Stimulated activated naive CD8-positive, alpha-beta T cell treated with anti-CD3 and anti-CD28 coated beads, Interleukin-15, amount 100 ng/mL, for 72 hours (primary cell): ENCODE measurements at regions not wholly inside any gene's neighbourhood (a gene's known extent, or its start where the extent isn't known, plus 50 kb on each side); places are given as distances from the start of the nearest gene placed in this dataset.

Experiments
- ATAC-seq: fragments of 150-1000 bp; cut with Tn5 transposase; 2 replicates; pipeline ENCODE4 v1.10.0; 2021; ENCODE audit warnings: mild to moderate bottlenecking, moderate library complexity
- DNase-seq, 2 donors: peaks; one replicate each; pipeline ENCODE4 v3.0.0; 2021 to 2022
- H3K27ac Mint-ChIP-seq, 2 donors: one replicate each; pipeline ENCODE4 v1.8.0; 2022; ENCODE audit warnings: mild to moderate bottlenecking in 2 of 2, mixed read lengths in 2 of 2, moderate library complexity in 2 of 2
- H3K27me3 Mint-ChIP-seq: one replicate; pipeline ENCODE4 v1.8.0; 2022; ENCODE audit warnings: mixed read lengths
- H3K4me1 Mint-ChIP-seq: one replicate; pipeline ENCODE4 v1.8.0; 2022; ENCODE audit warnings: mild to moderate bottlenecking, mixed read lengths
- H3K4me3 Mint-ChIP-seq, 2 donors: one replicate each; pipeline ENCODE4 v1.8.0; 2022; ENCODE audit warnings: mild to moderate bottlenecking in 2 of 2, mixed read lengths in 2 of 2, moderate library complexity in 1 of 2
- H3K9me3 Mint-ChIP-seq, 2 donors: one replicate each; pipeline ENCODE4 v1.8.0; 2022; ENCODE audit warnings: mixed read lengths in 2 of 2

DNA sequence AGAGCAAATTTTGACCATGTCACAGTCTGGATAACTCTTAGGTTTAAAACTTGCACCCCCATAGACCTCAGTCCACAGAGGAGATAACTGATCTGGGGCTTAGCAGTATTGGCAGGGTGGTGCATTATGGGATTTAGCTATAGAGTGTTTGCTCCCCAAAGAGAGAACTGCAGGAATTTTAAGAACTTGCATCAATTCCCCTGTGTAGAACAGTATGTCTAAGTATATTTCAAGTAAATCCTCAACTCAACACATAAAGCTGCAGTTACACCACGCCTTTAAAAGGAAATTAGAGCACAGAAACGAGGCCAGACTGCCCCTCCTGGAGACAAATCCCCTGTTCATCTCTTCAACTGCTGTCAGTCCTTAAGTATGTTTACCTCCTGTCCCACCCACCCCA is 144.9 kb downstream of the TRMT11 start:
- Mint-ChIP-seq H3K27ac (no peak overlapping the region), H3K27me3 (no peaks in the 10 kb centered on the region), H3K4me3 (no peak overlapping the region), H3K9me3 (peaks cover 10 to 18% of the 10 kb centered on the region in 2 donors), H3K4me1 (no peaks in the 10 kb centered on the region)
- ATAC-seq, result no peak
- DNase-seq, result no peak

DNA sequence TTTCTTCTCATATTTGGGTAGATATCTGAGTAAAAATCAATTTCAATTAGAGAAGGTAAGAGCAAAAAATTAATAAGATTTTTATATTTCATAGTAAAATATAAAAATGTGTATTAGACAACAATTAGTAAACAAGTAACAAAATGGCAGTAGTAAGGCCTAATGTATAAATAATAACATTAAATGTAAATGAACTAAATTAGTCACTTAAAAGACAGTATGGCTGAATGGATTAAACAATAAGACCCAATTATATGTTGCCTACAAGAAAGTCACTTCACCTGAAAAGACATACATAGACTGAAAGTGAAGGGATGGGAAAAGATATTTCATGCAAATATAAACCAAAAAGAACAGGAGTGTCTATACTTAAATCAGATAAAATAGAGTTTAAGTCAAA is 147.6 kb downstream of the TRMT11 start:
- Mint-ChIP-seq H3K4me1 (no peaks in the 10 kb centered on the region), H3K4me3 (no peak overlapping the region), H3K27me3 (no peaks in the 10 kb centered on the region), H3K27ac (no peak overlapping the region), H3K9me3 (peaks cover 18 to 19% of the 10 kb centered on the region in 2 donors)
- DNase-seq (no peak), ATAC-seq (no peak)

DNA sequence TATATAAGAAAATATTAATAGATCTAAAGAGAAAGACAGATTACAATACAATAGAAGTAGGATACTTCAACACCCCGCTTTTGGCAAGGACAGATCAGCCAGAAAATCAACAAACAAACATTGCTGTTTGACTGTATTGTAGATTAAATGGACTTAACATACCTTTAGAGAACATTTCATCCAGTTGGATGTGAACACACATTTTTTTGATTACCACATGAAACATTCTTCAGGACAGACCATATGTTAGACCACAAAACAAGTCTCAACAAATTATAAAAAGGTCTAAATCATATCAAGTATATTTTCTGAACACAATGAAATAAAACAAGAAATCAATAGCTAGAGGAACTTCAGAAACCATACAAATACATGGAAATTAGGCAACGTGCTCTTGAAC is 148.2 kb downstream of the TRMT11 start:
- Mint-ChIP-seq H3K4me1 (no peaks in the 10 kb centered on the region), H3K27ac (no peak overlapping the region), H3K27me3 (no peaks in the 10 kb centered on the region), H3K9me3 (peaks cover 18 to 19% of the 10 kb centered on the region in 2 donors), H3K4me3 (no peak overlapping the region)
- ATAC-seq, result no peak
- no peak for DNase-seq

DNA sequence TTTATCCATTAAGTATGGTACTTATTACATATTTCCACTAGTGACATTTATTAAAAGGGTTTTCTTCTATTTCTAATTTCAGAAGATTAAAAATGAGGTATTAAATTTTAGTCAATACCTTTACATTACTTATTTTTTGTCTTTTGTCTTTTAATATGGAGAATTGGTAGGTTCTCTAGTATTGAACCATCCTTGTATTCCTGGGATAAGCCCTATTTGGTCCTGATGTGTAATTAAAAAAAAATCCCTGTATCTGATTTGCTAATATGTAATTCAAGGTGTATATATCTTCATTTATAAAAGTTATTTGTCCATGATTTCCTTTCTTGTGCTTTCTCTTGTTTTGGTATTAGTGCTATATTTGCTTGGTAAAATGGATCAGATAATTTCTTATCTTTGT is 153.7 kb downstream of the TRMT11 start:
- H3K4me3 Mint-ChIP-seq, result no peak overlapping the region
- no peak overlapping the region for H3K27ac Mint-ChIP-seq
- no peak for DNase-seq
- H3K9me3 Mint-ChIP-seq, result peaks cover 9% of the 10 kb centered on the region in 2 donors
- H3K27me3 Mint-ChIP-seq, result no peaks in the 10 kb centered on the region
- H3K4me1 Mint-ChIP-seq, result no peaks in the 10 kb centered on the region
- no peak for ATAC-seq

DNA sequence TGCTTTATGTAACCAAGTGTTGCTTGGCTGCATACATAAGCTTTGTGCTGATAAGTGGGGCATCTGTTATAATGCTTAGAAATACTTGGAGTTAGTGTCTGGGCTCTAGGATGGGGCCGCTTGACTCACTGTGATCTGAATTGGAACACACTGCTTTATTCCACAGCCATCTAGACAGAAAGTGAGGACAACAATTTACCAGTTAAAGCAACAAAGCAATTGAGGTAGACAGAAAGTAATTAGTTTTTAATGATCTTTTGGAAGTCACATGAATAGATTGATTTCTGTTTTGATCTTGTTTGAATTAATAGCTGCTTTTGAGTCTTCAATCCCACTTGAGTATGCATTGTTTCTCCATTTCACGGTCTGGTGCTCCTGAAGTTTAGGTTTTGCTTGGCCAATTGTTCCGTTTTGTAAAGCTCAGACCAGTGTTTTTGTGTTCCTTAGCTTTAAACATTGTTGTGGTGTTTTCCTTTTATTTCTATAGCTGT is 157.5 kb downstream of the TRMT11 start:
- Mint-ChIP-seq H3K4me3 (no peak overlapping the region), H3K27ac (no peak overlapping the region), H3K4me1 (no peaks in the 10 kb centered on the region), H3K27me3 (no peaks in the 10 kb centered on the region), H3K9me3 (no peaks in the 10 kb centered on the region)
- ATAC-seq (no peak), DNase-seq (no peak)

DNA sequence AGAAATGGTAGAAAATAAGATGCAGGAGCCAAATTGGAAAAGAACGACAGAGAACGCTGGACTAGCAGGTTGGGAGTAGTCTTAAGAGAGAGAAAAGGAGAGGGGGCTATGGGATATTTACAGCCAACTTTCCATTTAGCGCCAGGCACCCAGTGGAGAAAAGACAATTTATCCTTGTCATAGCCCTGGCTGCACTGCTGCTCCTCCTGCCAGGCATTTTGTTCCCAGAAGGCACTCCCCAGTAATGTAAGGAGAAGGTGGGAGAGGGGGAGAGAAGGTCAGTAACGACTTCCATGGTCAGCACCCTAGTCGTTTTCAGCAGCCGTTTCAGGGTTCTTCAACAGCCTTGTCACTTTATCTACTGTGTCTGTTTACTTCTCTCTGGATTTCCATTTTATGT is 159.0 kb downstream of the TRMT11 start:
- ATAC-seq, result no peak
- H3K27ac Mint-ChIP-seq, result no peak overlapping the region

DNA sequence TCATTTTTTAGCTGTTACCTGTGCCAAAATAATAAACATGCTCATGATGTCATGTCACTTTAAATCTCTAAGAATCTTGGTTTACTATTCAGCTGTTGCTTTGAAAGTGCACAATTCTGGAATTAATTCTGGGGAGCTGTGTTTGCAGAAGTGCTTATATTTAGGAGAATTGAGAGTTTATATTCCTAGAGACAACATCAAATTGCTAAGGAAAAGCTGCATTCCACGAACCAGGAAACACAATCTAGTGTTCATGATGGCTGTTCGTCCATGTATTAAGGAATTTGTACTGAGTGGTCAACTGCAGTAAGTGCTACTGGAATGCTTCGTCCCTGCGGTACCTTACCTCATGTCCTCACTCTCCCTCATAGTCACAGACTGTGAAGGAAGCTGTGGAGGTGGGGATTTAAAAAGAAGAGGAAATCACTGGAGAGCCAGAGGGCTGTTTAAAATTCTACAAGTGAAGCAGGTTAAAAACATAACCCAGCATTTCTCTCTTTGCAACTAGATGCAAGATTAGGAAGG is 161.0 kb downstream of the TRMT11 start:
- no peak overlapping the region for H3K4me3 Mint-ChIP-seq
- H3K27me3 Mint-ChIP-seq, result no peaks in the 10 kb centered on the region
- ATAC-seq (no peak), DNase-seq (no peak)
- H3K4me1 Mint-ChIP-seq, result no peaks in the 10 kb centered on the region
- no peak overlapping the region for H3K27ac Mint-ChIP-seq
- no peaks in the 10 kb centered on the region for H3K9me3 Mint-ChIP-seq

More for the DNA sequence above, 159.0 kb downstream of the TRMT11 start:
- DNase-seq, result no peak
- H3K4me3 Mint-ChIP-seq, result no peak overlapping the region
- no peaks in the 10 kb centered on the region for H3K9me3 Mint-ChIP-seq
- H3K4me1 Mint-ChIP-seq, result no peaks in the 10 kb centered on the region
- H3K27me3 Mint-ChIP-seq, result no peaks in the 10 kb centered on the region

DNA sequence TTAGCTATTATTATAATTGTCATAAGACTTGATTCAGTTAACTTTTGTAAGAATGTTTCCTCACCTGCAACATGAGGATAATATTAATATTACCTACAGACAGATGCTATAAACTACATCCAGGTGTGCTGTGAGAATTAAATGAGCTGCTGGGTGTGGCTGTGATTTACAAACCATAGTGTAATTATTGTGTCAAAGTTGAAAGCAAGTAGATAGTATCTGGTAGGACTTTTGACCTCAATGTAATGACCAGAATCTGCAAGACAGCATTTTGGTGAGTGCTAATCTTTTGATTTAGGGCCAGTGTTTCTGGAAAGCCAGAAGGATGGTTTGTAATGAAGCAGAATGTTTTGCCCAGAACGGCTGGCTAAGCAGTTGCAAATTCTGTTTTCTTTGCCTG is 162.5 kb downstream of the TRMT11 start:
- Mint-ChIP-seq H3K9me3 (no peaks in the 10 kb centered on the region), H3K27me3 (no peaks in the 10 kb centered on the region), H3K4me1 (no peaks in the 10 kb centered on the region)

DNA sequence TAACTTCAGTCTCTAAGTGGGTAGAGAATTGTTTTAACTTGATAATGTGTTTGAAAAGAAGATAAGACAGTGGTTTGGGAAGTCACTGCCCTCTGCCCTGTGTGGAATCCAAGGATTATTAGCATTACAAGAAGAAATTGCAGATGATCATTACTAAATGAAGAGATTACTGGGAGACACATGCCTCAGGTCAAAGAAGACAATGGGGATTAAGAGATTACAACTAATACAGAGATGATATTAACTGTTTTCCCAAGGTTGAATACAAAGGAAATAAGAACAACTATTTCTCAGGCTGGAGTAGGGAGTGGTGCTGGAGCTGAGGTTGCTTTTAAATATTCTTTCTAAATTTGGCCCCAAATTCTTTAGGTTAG is 166.0 kb downstream of the TRMT11 start:
- Mint-ChIP-seq H3K4me3 (no peak overlapping the region), H3K4me1 (peaks cover 7% of the 10 kb centered on the region), H3K9me3 (no peaks in the 10 kb centered on the region), H3K27ac (no peak overlapping the region), H3K27me3 (no peaks in the 10 kb centered on the region)
- no peak for ATAC-seq
- no peak for DNase-seq

More for the DNA sequence above, 162.5 kb downstream of the TRMT11 start:
- no peak for ATAC-seq
- H3K4me3 Mint-ChIP-seq, result no peak overlapping the region
- H3K27ac Mint-ChIP-seq, result no peak overlapping the region
- DNase-seq, result no peak

DNA sequence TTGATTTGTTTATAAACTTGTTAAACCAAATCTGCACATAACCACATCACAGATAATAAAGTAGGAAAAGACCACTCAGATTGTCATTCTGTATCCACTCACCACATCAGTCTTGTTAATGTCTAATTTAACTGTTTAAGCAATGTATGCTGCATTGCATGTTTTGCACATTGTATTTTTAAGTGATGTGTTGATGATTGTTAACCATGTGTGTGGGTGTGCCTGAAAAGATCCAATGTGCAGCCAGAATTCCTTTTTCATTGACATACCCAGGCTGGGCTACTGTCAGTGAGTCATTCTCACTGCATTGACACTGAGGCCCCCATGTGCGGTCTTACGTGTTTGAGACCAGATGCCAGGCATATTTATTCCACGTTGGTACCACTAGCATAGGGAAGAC is 167.3 kb downstream of the TRMT11 start:
- peaks cover 7% of the 10 kb centered on the region for H3K4me1 Mint-ChIP-seq
- DNase-seq (no peak), ATAC-seq (no peak)
- H3K4me3 Mint-ChIP-seq, result no peak overlapping the region
- no peaks in the 10 kb centered on the region for H3K9me3 Mint-ChIP-seq
- no peak overlapping the region for H3K27ac Mint-ChIP-seq
- H3K27me3 Mint-ChIP-seq, result no peaks in the 10 kb centered on the region

DNA sequence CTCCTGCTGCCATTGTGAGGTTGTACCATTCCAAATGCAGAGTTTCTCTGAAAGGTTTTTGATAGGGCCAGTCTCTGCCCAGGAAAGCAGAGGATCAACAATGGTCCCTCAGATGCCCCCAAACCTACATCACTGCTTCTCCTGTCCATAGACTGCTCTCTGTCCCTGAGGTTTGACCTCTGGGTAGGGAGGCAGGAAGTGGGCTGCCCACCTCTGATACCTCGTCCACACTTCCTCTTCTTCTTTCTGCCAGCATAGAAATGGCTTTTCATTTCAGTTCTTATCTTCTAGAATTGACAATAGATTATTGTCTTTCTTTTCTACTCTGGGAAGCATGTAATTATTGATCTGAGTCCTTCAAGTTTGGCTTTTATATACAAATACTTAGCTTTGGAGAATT is 170.6 kb downstream of the TRMT11 start:
- H3K27me3 Mint-ChIP-seq, result no peaks in the 10 kb centered on the region
- no peak overlapping the region for H3K4me3 Mint-ChIP-seq
- DNase-seq (no peak), ATAC-seq (peak; percentile 39)
- peaks cover 7% of the 10 kb centered on the region for H3K4me1 Mint-ChIP-seq
- H3K27ac Mint-ChIP-seq, result no peak overlapping the region
- no peaks in the 10 kb centered on the region for H3K9me3 Mint-ChIP-seq

DNA sequence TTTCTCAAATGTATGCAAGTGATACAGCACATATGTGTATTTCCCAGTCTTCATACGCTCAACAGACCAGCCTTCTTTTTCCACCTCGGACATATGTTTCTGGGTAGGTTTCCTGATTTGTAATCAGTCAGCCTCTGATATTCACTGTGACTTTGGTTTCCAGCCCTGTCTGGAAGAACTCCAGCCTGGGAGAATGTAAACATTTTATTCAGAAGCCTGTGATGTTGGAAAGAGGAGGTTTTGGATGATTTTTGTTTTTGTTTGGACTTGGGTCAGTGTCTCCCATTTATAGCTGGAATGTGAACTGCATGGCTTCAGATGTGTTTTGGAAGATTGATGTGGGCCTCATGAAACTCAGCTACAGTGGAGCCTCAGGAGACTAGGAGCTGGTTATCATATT is 172.2 kb upstream of the CENPW start:
- peaks cover 6 to 17% of the 10 kb centered on the region in 2 donors for H3K9me3 Mint-ChIP-seq
- peaks cover 5% of the 10 kb centered on the region for H3K4me1 Mint-ChIP-seq
- H3K27ac Mint-ChIP-seq, result no peak overlapping the region
- no peak for ATAC-seq
- DNase-seq, result no peak
- H3K27me3 Mint-ChIP-seq, result no peaks in the 10 kb centered on the region
- no peak overlapping the region for H3K4me3 Mint-ChIP-seq

DNA sequence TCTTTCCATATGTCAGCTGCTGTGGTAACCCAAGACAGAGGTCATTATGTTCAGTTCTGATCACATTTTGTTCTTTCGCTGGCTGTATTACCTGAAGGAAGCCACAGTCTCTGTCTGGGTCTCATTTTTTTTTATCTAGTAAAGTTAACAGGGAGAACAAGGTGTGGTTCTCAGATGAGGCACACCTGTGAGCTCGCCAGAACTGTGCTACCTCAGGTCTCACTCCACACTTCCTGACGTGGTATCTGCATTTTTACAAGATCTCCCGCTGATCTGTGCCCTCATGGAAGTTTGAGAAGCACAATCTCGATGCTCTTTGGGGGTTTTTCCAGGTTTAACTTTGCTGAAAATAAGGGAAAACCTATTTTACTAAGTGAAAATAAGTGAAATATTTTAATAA is 169.5 kb upstream of the CENPW start:
- Mint-ChIP-seq H3K27ac (no peak overlapping the region), H3K27me3 (no peaks in the 10 kb centered on the region), H3K4me1 (peaks cover 5% of the 10 kb centered on the region), H3K9me3 (no peaks in the 10 kb centered on the region), H3K4me3 (no peak overlapping the region)
- ATAC-seq (no peak), DNase-seq (no peak)

DNA sequence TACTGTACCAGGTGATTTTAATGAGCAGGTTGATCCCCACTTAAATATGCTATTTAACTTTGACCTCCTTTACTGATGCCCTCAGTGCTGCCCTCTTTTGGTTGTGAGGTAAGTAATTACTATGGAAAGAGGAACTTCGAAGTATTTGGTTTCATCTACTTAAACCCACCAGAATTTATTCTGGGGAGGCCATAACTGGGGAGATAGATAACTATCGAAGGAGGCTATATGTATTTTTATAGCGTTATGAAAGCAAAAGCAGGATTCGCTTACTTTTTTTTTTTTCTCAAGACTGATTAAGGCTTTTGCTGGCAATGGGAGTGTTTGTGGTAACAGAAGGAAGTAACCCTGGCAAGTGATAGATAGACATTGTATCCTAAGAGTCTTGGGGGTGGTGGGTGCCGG is 168.9 kb upstream of the CENPW start:
- Mint-ChIP-seq H3K9me3 (no peaks in the 10 kb centered on the region), H3K27me3 (no peaks in the 10 kb centered on the region), H3K27ac (peak overlapping the region in 1 of 2 donors; percentile 10), H3K4me1 (peaks cover 5% of the 10 kb centered on the region), H3K4me3 (no peak overlapping the region)
- ATAC-seq (peak; percentile 52), DNase-seq (peak in 1 of 2 donors; percentile 13)

DNA sequence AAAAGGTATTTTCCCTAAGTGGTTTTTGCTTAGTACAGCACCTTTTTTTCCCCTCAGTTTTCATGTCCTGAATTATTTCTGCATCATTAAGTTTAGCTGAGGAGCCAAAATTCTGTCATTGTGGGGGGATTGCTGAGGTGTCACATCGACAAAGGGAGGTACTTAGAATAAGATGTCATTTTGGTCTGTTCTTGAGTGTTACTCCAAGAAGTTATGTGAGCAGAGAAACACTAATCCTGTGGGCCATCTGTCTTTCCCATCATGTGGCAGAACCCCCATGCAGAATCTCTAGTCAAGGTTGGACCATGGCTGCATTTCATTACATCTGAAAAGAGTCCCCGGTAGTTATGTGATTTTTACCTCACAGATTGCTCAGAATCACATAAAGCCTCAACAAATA is 167.8 kb upstream of the CENPW start:
- DNase-seq, result no peak
- Mint-ChIP-seq H3K27me3 (no peaks in the 10 kb centered on the region), H3K9me3 (no peaks in the 10 kb centered on the region), H3K4me3 (no peak overlapping the region), H3K27ac (no peak overlapping the region), H3K4me1 (peaks cover 5% of the 10 kb centered on the region)
- ATAC-seq, result no peak

DNA sequence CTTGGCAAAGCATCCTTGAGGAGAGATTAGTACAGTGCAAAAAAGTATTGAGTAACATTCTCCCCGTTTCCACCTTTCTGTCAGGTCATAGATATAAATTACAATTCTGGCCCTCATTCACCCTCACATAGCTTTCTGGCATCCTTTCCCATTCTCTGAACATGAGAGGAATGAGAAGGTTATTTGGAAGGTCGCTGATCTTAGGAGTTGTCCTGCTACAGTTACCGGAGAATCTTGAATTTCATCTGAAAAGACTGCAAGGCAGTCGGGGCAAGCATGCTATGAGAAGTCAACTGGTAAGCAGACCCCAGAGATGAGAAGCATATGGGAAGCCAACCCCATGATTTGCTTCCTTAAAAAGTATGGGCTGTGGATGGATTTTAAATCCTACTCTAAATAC is 166.7 kb upstream of the CENPW start:
- DNase-seq (no peak), ATAC-seq (no peak)
- H3K27ac Mint-ChIP-seq, result no peak overlapping the region
- peaks cover 5% of the 10 kb centered on the region for H3K4me1 Mint-ChIP-seq
- H3K27me3 Mint-ChIP-seq, result no peaks in the 10 kb centered on the region
- H3K9me3 Mint-ChIP-seq, result no peaks in the 10 kb centered on the region
- no peak overlapping the region for H3K4me3 Mint-ChIP-seq

DNA sequence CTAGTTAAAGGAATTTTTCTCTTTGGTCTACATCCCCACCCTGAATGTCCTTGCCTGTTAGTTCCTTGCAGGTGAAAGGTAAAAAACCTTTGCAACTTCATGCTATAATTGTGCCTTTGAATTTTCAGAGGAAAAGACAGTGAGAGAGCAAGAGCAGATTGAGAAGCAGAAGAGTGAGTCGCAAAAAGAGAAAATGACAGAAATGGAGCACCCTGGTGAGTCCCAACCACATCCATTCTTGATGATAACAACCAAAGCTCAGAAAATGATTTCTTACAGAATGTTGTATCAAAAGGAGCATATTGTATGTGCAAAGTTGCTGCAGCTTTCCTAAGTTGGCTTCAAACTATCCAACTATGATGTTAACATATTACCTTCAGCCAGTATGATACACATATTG is 165.2 kb upstream of the CENPW start:
- no peaks in the 10 kb centered on the region for H3K27me3 Mint-ChIP-seq
- no peak for DNase-seq
- H3K4me1 Mint-ChIP-seq, result peaks cover 5% of the 10 kb centered on the region
- H3K9me3 Mint-ChIP-seq, result no peaks in the 10 kb centered on the region
- H3K27ac Mint-ChIP-seq, result no peak overlapping the region
- no peak for ATAC-seq
- H3K4me3 Mint-ChIP-seq, result no peak overlapping the region
